ENCODE measurements at regions not wholly inside any gene's neighbourhood (a gene's known extent, or its start where the extent isn't known, plus 50 kb on each side); places are given as distances from the start of the nearest gene placed in this dataset.
"Not testable (repeated sequence)": the region's sequence is repeated elsewhere in the genome, so short reads cannot be mapped to it uniquely, and the experiment has no call there.

DNA sequence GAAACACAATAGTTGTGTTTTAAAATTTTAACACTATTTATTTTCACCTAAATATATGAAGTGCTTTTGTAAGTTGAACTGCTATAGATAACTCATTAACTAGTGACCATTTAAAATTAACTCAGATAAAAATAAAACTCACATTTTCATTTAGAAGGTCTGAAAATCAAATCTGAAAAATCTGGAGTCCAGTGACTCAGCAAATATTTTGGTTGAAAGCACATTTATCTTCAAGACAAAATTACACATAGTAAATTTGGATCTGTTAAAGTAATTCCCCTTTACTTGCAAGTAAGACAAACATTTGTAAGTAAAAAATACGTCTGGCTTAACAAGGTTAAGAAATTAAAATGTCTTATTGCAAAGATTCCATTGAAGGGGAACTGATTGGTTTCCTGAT lies 589.1 kb downstream of the TRIML1 start:
- no peak for DNase-seq (ENCODE audit: extremely low spot score, unreplicated experiment)
- Mint-ChIP-seq H3K27me3 (ENCODE audit: unreplicated experiment) (no peaks in the 10 kb centered on the region), H3K27ac (ENCODE audit: unreplicated experiment) (no peak overlapping the region), H3K36me3 (ENCODE audit: unreplicated experiment) (no peaks in the 10 kb centered on the region), H3K4me3 (ENCODE audit: unreplicated experiment) (no peak overlapping the region), H3K9me3 (ENCODE audit: unreplicated experiment) (peaks cover 5% of the 10 kb centered on the region), H3K4me1 (ENCODE audit: unreplicated experiment) (peaks cover 10% of the 10 kb centered on the region)
- TF ChIP-seq, protein P1, sequence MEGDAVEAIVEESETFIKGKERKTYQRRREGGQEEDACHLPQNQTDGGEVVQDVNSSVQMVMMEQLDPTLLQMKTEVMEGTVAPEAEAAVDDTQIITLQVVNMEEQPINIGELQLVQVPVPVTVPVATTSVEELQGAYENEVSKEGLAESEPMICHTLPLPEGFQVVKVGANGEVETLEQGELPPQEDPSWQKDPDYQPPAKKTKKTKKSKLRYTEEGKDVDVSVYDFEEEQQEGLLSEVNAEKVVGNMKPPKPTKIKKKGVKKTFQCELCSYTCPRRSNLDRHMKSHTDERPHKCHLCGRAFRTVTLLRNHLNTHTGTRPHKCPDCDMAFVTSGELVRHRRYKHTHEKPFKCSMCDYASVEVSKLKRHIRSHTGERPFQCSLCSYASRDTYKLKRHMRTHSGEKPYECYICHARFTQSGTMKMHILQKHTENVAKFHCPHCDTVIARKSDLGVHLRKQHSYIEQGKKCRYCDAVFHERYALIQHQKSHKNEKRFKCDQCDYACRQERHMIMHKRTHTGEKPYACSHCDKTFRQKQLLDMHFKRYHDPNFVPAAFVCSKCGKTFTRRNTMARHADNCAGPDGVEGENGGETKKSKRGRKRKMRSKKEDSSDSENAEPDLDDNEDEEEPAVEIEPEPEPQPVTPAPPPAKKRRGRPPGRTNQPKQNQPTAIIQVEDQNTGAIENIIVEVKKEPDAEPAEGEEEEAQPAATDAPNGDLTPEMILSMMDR (IDR thresholded peaks at IDR 0.05) = no peak

GRCh38 chr4:188732131-188732530 lies 592.9 kb downstream of the TRIML1 start:
- Mint-ChIP-seq H3K4me3 (ENCODE audit: unreplicated experiment) (no peak overlapping the region), H3K36me3 (ENCODE audit: unreplicated experiment) (no peaks in the 10 kb centered on the region), H3K9me3 (ENCODE audit: unreplicated experiment) (peaks cover 5% of the 10 kb centered on the region), H3K4me1 (ENCODE audit: unreplicated experiment) (peaks cover 6% of the 10 kb centered on the region), H3K27ac (ENCODE audit: unreplicated experiment) (no peak overlapping the region), H3K27me3 (ENCODE audit: unreplicated experiment) (no peaks in the 10 kb centered on the region)
- TF ChIP-seq, protein P1 (IDR thresholded peaks at IDR 0.05) = no peak
- DNase-seq (ENCODE audit: extremely low spot score, unreplicated experiment) = no peak

DNA sequence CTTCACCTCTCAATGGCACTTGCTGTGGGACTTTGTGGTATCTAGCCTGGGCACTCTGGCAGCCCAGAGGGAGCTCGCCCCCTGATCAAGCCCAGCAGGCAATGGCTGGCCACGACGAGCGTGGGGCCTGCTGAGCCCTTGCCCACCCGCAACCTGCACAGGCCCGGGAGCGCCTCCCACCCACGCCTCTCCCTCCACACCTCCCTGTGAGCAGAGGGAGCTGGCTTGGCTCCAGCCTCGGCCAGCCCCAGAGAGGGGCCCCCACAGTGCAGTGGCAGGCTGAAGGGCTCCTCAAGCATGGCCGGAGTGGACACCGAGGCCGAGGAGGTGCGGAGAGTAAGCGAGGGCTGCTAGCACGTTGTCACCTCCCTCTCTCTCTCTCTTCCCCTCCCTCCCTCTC lies 595.8 kb downstream of the TRIML1 start:
- TF ChIP-seq, protein P1 (IDR thresholded peaks at IDR 0.05) = no peak
- no peak for DNase-seq (ENCODE audit: extremely low spot score, unreplicated experiment)
- Mint-ChIP-seq H3K27me3 (ENCODE audit: unreplicated experiment) (no peaks in the 10 kb centered on the region), H3K4me1 (ENCODE audit: unreplicated experiment) (no peaks in the 10 kb centered on the region), H3K9me3 (ENCODE audit: unreplicated experiment) (no peaks in the 10 kb centered on the region), H3K4me3 (ENCODE audit: unreplicated experiment) (no peak overlapping the region), H3K36me3 (ENCODE audit: unreplicated experiment) (no peaks in the 10 kb centered on the region), H3K27ac (ENCODE audit: unreplicated experiment) (no peak overlapping the region)

DNA sequence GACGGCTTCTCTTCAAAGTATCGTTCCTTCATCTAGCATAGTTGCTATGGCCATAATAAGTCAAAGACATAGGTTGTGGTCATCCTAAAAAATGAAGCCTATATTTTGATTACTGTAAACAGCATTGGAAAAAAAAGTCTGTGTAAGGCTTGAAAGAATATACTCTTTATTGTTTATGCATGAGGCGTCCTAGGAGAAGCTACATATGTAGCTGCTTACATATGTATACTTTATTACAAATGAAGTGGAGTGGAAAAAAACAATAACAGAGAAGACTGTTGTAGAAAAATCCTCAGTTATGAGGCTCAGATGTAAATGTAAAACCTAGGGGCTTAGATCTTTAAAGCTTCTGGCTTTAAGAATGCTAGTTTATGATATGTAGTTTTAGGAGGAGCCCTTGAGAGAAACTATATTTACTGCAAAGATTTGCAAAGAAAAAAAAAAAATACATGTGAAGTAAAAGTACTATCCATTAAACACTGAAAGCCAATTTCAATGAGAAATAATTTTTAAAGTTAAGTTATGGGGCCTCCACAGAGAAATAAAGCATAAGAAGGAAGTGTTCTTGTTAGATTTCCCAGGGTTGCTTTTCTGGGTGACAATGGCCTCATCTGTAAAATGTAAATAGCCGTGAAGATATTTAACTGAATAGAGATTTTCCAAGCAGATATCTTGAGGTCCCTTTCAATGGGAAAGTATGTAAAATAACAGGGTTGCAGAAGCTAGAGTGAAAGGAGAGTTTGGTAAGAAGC lies 598.2 kb downstream of the TRIML1 start:
- TF ChIP-seq, protein P1 (IDR thresholded peaks at IDR 0.05) = no peak
- H3K4me3 Mint-ChIP-seq (ENCODE audit: unreplicated experiment) = no peak overlapping the region
- H3K27ac Mint-ChIP-seq (ENCODE audit: unreplicated experiment) = no peak overlapping the region
- H3K9me3 Mint-ChIP-seq (ENCODE audit: unreplicated experiment) = no peaks in the 10 kb centered on the region
- DNase-seq (ENCODE audit: extremely low spot score, unreplicated experiment) = no peak
- no peaks in the 10 kb centered on the region for H3K4me1 Mint-ChIP-seq (ENCODE audit: unreplicated experiment)
- H3K36me3 Mint-ChIP-seq (ENCODE audit: unreplicated experiment) = no peaks in the 10 kb centered on the region
- H3K27me3 Mint-ChIP-seq (ENCODE audit: unreplicated experiment) = no peaks in the 10 kb centered on the region

DNA sequence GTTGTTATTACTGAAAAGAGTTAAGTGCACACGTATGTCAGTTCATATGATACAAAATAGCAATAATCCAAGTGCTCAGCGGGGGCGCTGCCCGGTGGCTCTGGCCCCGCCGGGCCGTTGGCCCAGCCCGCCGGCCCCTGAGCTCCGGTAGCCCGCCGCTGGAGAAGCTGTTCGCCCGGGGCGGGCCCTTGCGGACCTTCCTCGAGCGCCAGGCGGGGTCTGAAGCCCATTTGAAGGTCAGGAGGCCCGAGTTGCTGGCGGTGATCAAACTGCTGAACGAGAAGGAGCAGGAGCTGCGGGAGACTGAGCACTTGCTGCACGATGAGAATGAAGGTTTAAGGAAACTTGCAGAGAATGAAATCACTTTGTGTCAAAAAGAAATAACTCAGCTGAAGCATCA lies 599.0 kb downstream of the TRIML1 start:
- not testable (repeated sequence) for H3K4me3 Mint-ChIP-seq (ENCODE audit: unreplicated experiment); H3K27ac Mint-ChIP-seq (ENCODE audit: unreplicated experiment); H3K36me3 Mint-ChIP-seq (ENCODE audit: unreplicated experiment); DNase-seq (ENCODE audit: extremely low spot score, unreplicated experiment); H3K9me3 Mint-ChIP-seq (ENCODE audit: unreplicated experiment); H3K27me3 Mint-ChIP-seq (ENCODE audit: unreplicated experiment); H3K4me1 Mint-ChIP-seq (ENCODE audit: unreplicated experiment)

GRCh38 chr4:188740172-188740571 lies 600.9 kb downstream of the TRIML1 start:
- not testable (repeated sequence) for H3K27me3 Mint-ChIP-seq (ENCODE audit: unreplicated experiment); H3K36me3 Mint-ChIP-seq (ENCODE audit: unreplicated experiment); H3K4me1 Mint-ChIP-seq (ENCODE audit: unreplicated experiment); H3K27ac Mint-ChIP-seq (ENCODE audit: unreplicated experiment); DNase-seq (ENCODE audit: extremely low spot score, unreplicated experiment); H3K4me3 Mint-ChIP-seq (ENCODE audit: unreplicated experiment); H3K9me3 Mint-ChIP-seq (ENCODE audit: unreplicated experiment)

DNA sequence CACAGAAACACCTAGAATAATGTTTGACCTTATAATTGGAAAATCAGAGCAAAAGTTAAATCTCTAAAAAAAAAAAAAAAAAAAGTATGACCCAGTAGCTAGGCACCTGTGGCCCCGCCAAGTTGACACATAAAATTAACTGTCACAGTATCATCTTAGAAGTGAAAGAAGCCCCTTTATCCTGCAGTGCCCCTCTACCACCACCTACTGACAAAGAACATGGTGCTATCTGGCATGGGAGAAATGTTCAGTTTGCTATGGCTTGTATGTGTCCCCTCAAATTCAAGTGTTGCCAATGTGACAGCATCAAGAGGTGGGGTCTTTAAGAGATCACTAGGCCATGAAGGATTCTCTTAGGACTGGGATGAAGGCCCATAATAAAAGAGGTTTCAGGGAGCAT lies 601.5 kb downstream of the TRIML1 start:
- not testable (repeated sequence) for H3K9me3 Mint-ChIP-seq (ENCODE audit: unreplicated experiment); H3K4me3 Mint-ChIP-seq (ENCODE audit: unreplicated experiment); H3K27ac Mint-ChIP-seq (ENCODE audit: unreplicated experiment); DNase-seq (ENCODE audit: extremely low spot score, unreplicated experiment); H3K4me1 Mint-ChIP-seq (ENCODE audit: unreplicated experiment); H3K36me3 Mint-ChIP-seq (ENCODE audit: unreplicated experiment); H3K27me3 Mint-ChIP-seq (ENCODE audit: unreplicated experiment)

All from osteocyte (in vitro differentiated cells).